Liver (tissue), 7 donors: ENCODE measurements at regions not wholly inside any gene's neighbourhood (a gene's known extent, or its start where the extent isn't known, plus 50 kb on each side); places are given as distances from the start of the nearest gene placed in this dataset.

Experiments used
- DNase-seq: peaks from one replicate; pipeline ENCODE4 v3.0.0-alpha.2; 2017; ENCODE audit warnings: low spot score
- H3K27ac ChIP-seq, 2 donors: one replicate each; pipeline ENCODE4 v1.7.0; 2013; ENCODE audit warnings: inconsistent platforms in 2 of 2, low read length in 2 of 2, control low read depth in 1 of 2, low read depth in 1 of 2, mild to moderate bottlenecking in 1 of 2
- H3K27me3 ChIP-seq, 4 donors: one replicate each; pipeline versions ENCODE4 v1.6.1 to v1.7.0; 2013; ENCODE audit warnings: low read length in 3 of 4, inconsistent platforms in 1 of 4, mild to moderate bottlenecking in 1 of 4, moderate library complexity in 1 of 4; ENCODE audit not compliant: control insufficient read depth in 4 of 4, insufficient read depth in 4 of 4
- H3K36me3 ChIP-seq, 4 donors: one replicate each; pipeline versions ENCODE4 v1.6.1 to v1.7.0; 2013; ENCODE audit warnings: low read length in 3 of 4, mild to moderate bottlenecking in 3 of 4, low read depth in 1 of 4, moderate library complexity in 1 of 4; ENCODE audit not compliant: control insufficient read depth in 4 of 4, insufficient read depth in 3 of 4
- H3K4me1 ChIP-seq, 4 donors: one replicate each; pipeline versions ENCODE4 v1.6.1 to v1.7.0; 2013; ENCODE audit warnings: low read length in 3 of 4, mild to moderate bottlenecking in 3 of 4, moderate library complexity in 1 of 4; ENCODE audit not compliant: control insufficient read depth in 4 of 4, insufficient read depth in 4 of 4
- H3K4me3 ChIP-seq, 3 donors: one replicate each; pipeline versions ENCODE4 v1.6.1 to v1.7.0; 2013; ENCODE audit warnings: low read length in 3 of 3, control low read depth in 1 of 3, low read depth in 1 of 3, mild to moderate bottlenecking in 1 of 3
- H3K9ac ChIP-seq, 2 donors: one replicate each; pipeline ENCODE4 v1.7.0; 2013; ENCODE audit warnings: low read length in 2 of 2, mild to moderate bottlenecking in 2 of 2, moderate library complexity in 2 of 2, control low read depth in 1 of 2, low read depth in 1 of 2
- H3K9me3 ChIP-seq, 4 donors: one replicate each; pipeline versions ENCODE4 v1.6.1 to v1.7.0; 2013; ENCODE audit warnings: low read length in 3 of 4; ENCODE audit not compliant: control insufficient read depth in 4 of 4
- ATF3 ChIP-seq: IDR thresholded peaks from 2 replicates; pipeline ENCODE4 v1.6.1; 2016; ENCODE audit warnings: antibody characterized with exemption
- EGR1 ChIP-seq, 2 donors: IDR thresholded peaks; 2 replicates each; pipeline ENCODE4 v1.6.1; 2016 to 2018; ENCODE audit warnings: antibody characterized with exemption in 2 of 2, low read depth in 2 of 2
- FOXA1 ChIP-seq: IDR thresholded peaks from 2 replicates; pipeline ENCODE4 v1.6.1; 2016; ENCODE audit warnings: antibody characterized with exemption
- FOXA2 ChIP-seq: IDR thresholded peaks from 2 replicates; pipeline ENCODE4 v1.6.1; 2016; ENCODE audit warnings: antibody characterized with exemption
- GABPA ChIP-seq, 2 donors: IDR thresholded peaks in 1 of 2; conservative IDR thresholded peaks in 1 of 2; 2 replicates each; pipeline ENCODE4 v1.6.1; 2016; ENCODE audit warnings: antibody characterized with exemption in 2 of 2, mild to moderate bottlenecking in 1 of 2, moderate library complexity in 1 of 2
- HNF4A ChIP-seq, 2 donors: conservative IDR thresholded peaks; 2 replicates each; pipeline ENCODE4 v1.6.1; 2016; ENCODE audit warnings: antibody characterized with exemption in 2 of 2, mild to moderate bottlenecking in 2 of 2
- HNF4G ChIP-seq: IDR thresholded peaks from 2 replicates; pipeline ENCODE4 v1.6.1; 2016; ENCODE audit warnings: antibody characterized with exemption
- JUND ChIP-seq, 2 donors: IDR thresholded peaks; 2 replicates each; pipeline ENCODE4 v1.6.1; 2016; ENCODE audit warnings: antibody characterized with exemption in 2 of 2
- MAX ChIP-seq: IDR thresholded peaks from 2 replicates; pipeline ENCODE4 v1.6.1; 2016; ENCODE audit warnings: antibody characterized with exemption
- NR2F2 ChIP-seq: IDR thresholded peaks from 2 replicates; pipeline ENCODE4 v1.6.1; 2016; ENCODE audit warnings: antibody characterized with exemption
- RXRA ChIP-seq, 2 donors: IDR thresholded peaks; 2 replicates each; pipeline ENCODE4 v1.6.1; 2017 to 2018; ENCODE audit warnings: antibody characterized with exemption in 2 of 2, mild to moderate bottlenecking in 1 of 2
- SP1 ChIP-seq: IDR thresholded peaks from 2 replicates; pipeline ENCODE4 v1.6.1; 2018; ENCODE audit warnings: antibody characterized with exemption, mild to moderate bottlenecking
- TAF1 ChIP-seq: conservative IDR thresholded peaks from 2 replicates; pipeline ENCODE4 v1.6.1; 2016; ENCODE audit warnings: antibody characterized with exemption, mild to moderate bottlenecking
- YY1 ChIP-seq: IDR thresholded peaks from 2 replicates; pipeline ENCODE4 v1.6.1; 2016; ENCODE audit warnings: antibody characterized with exemption, mild to moderate bottlenecking
- ZBTB33 ChIP-seq: IDR thresholded peaks from 2 replicates; pipeline ENCODE4 v1.6.1; 2016; ENCODE audit warnings: antibody characterized with exemption
- WGBS: extraction: QIAGEN DNeasy Blood & Tissue Kit; methylation state at CpG from one replicate; pipeline ENCODE4 v1.1.7; 2013; 5-methylcytosine and 5-hydroxymethylcytosine counted together
- TF ChIP-seq, protein P1 (sequence below): IDR thresholded peaks from 2 replicates; pipeline ENCODE4 v1.6.1; 2016; ENCODE audit warnings: antibody characterized with exemption, mild to moderate bottlenecking
- donor health status: healthy.
- donor health status: healthy.
- donor health status: healthy.
- donor health status: healthy.

- H3K27me3 ChIP-seq = no peaks in the 10 kb centered on the region
- no peak overlapping the region for H3K9ac ChIP-seq
- H3K4me3 ChIP-seq = no peak overlapping the region
- TF ChIP-seq MAX (no peak), ZBTB33 (no peak), GABPA (IDR thresholded peaks at IDR 0.05 in 1 of 2, conservative IDR thresholded peaks at IDR 0.05 in 1 of 2) (no peak), SP1 (no peak), RXRA (IDR thresholded peaks at IDR 0.05) (no peak), HNF4A (conservative IDR thresholded peaks at IDR 0.05) (no peak), ATF3 (no peak), TAF1 (no peak), YY1 (no peak), FOXA2 (no peak), EGR1 (IDR thresholded peaks at IDR 0.05; ENCODE audit: low read depth in 2 of 2) (no peak), JUND (IDR thresholded peaks at IDR 0.05) (no peak), FOXA1 (no peak), HNF4G (no peak), NR2F2 (no peak)
- TF ChIP-seq, protein P1, sequence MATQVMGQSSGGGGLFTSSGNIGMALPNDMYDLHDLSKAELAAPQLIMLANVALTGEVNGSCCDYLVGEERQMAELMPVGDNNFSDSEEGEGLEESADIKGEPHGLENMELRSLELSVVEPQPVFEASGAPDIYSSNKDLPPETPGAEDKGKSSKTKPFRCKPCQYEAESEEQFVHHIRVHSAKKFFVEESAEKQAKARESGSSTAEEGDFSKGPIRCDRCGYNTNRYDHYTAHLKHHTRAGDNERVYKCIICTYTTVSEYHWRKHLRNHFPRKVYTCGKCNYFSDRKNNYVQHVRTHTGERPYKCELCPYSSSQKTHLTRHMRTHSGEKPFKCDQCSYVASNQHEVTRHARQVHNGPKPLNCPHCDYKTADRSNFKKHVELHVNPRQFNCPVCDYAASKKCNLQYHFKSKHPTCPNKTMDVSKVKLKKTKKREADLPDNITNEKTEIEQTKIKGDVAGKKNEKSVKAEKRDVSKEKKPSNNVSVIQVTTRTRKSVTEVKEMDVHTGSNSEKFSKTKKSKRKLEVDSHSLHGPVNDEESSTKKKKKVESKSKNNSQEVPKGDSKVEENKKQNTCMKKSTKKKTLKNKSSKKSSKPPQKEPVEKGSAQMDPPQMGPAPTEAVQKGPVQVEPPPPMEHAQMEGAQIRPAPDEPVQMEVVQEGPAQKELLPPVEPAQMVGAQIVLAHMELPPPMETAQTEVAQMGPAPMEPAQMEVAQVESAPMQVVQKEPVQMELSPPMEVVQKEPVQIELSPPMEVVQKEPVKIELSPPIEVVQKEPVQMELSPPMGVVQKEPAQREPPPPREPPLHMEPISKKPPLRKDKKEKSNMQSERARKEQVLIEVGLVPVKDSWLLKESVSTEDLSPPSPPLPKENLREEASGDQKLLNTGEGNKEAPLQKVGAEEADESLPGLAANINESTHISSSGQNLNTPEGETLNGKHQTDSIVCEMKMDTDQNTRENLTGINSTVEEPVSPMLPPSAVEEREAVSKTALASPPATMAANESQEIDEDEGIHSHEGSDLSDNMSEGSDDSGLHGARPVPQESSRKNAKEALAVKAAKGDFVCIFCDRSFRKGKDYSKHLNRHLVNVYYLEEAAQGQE = no peak
- no peak for DNase-seq
- H3K9me3 ChIP-seq = no peaks in the 10 kb centered on the region
- H3K4me1 ChIP-seq = no peaks in the 10 kb centered on the region
- 68% methylated on average over 2 of the region's 2 CpGs for WGBS
- H3K27ac ChIP-seq = no peak overlapping the region
- no peaks in the 10 kb centered on the region for H3K36me3 ChIP-seq
These were observed 1465.5 kb downstream of the SUCLG1 start for GRCh38 chr2:82993609-82994008.

- Histone ChIP-seq H3K27ac (no peak overlapping the region), H3K4me3 (no peak overlapping the region), H3K4me1 (no peaks in the 10 kb centered on the region), H3K27me3 (no peaks in the 10 kb centered on the region), H3K9ac (no peak overlapping the region), H3K9me3 (no peaks in the 10 kb centered on the region), H3K36me3 (no peaks in the 10 kb centered on the region)
- 64% methylated on average over 2 of the region's 2 CpGs for WGBS
- no peak for DNase-seq
- TF ChIP-seq FOXA2 (no peak), GABPA (IDR thresholded peaks at IDR 0.05 in 1 of 2, conservative IDR thresholded peaks at IDR 0.05 in 1 of 2) (no peak), MAX (no peak), SP1 (no peak), JUND (IDR thresholded peaks at IDR 0.05) (no peak)
- TF ChIP-seq, protein P1 = no peak
These were observed 1466.1 kb downstream of the SUCLG1 start for GRCh38 chr2:82992968-82993367.
